ENCODE measurements at regions not wholly inside any gene's neighbourhood (a gene's known extent, or its start where the extent isn't known, plus 50 kb on each side); places are given as distances from the start of the nearest gene placed in this dataset.

DNA sequence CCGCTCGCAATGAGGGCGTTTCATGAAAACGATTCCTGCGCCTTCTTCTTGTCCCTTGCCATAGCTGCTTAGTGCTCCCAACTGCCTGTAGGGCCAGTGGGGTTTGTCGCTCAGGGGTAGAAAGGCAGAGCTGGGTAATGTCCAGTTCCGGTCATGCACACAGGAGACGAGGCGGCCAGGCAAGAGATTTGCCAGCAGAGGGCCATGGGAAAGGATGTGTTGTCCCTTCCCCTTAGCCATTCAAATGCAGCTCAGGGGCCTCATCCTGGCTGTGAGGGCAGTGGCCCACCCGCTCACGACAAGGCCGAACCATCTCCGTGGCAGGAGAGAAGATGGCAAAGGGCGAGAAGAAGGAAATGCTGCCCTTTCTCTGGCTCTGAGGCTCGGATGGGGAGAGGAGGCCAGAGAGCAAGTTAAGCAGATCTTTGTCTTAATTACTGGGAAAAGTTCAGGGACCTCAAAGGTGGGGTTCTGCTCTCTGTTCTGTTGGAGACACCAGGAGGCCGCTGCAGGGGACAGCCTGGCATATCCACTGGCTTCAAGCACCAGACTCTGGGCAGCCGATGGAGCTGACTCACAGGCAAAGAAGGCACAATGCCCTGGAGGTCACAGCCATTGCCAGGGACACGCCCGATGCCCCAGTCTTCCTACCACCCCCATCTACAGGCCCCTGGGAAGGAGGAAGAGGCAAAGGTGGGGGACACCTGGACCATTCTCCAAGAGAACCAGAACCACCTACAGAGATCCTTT is 534.8 kb upstream of the MGMT start:
- no peak for FAIRE-seq
- Histone ChIP-seq H3K4me3 (ENCODE audit: low read depth, low read length) (no peak overlapping the region), H3K27me3 (ENCODE audit: control insufficient read depth, insufficient read depth, low read length) (no peaks in the 10 kb centered on the region), H3K36me3 (ENCODE audit: control insufficient read depth, insufficient read depth, low read length) (no peaks in the 10 kb centered on the region)
- DNase-seq (ENCODE audit: low read depth) = no peak
- TF ChIP-seq, protein P1, sequence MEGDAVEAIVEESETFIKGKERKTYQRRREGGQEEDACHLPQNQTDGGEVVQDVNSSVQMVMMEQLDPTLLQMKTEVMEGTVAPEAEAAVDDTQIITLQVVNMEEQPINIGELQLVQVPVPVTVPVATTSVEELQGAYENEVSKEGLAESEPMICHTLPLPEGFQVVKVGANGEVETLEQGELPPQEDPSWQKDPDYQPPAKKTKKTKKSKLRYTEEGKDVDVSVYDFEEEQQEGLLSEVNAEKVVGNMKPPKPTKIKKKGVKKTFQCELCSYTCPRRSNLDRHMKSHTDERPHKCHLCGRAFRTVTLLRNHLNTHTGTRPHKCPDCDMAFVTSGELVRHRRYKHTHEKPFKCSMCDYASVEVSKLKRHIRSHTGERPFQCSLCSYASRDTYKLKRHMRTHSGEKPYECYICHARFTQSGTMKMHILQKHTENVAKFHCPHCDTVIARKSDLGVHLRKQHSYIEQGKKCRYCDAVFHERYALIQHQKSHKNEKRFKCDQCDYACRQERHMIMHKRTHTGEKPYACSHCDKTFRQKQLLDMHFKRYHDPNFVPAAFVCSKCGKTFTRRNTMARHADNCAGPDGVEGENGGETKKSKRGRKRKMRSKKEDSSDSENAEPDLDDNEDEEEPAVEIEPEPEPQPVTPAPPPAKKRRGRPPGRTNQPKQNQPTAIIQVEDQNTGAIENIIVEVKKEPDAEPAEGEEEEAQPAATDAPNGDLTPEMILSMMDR (IDR thresholded peaks at IDR 0.05; ENCODE audit: insufficient read depth, low read length, severe bottlenecking) = no peak

DNA sequence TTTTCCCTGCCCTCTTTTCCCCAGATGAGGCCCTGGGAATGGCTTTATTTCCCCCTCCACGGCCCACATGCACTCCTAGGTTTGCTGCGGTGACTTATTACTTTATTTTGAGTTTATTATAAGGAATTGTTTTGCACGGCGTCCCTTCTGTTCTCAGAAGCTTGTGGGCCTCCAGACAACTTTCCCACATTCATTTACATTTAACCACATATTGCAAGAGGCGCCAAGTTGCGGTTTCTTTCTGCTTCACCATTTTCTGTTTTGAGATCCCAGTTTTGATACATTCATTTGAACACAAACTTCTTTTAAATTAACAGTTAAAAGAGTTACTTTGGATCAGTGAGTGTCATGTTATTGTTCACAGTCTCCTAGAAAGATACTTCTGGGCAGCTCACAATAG is 532.5 kb upstream of the MGMT start:
- no peaks in the 10 kb centered on the region for H3K27me3 ChIP-seq (ENCODE audit: control insufficient read depth, insufficient read depth, low read length)
- FAIRE-seq (no peak), DNase-seq (ENCODE audit: low read depth) (no peak)
- no peaks in the 10 kb centered on the region for H3K36me3 ChIP-seq (ENCODE audit: control insufficient read depth, insufficient read depth, low read length)
- TF ChIP-seq, protein P1 (IDR thresholded peaks at IDR 0.05; ENCODE audit: insufficient read depth, low read length, severe bottlenecking) = no peak
- H3K4me3 ChIP-seq (ENCODE audit: low read depth, low read length) = no peak overlapping the region

DNA sequence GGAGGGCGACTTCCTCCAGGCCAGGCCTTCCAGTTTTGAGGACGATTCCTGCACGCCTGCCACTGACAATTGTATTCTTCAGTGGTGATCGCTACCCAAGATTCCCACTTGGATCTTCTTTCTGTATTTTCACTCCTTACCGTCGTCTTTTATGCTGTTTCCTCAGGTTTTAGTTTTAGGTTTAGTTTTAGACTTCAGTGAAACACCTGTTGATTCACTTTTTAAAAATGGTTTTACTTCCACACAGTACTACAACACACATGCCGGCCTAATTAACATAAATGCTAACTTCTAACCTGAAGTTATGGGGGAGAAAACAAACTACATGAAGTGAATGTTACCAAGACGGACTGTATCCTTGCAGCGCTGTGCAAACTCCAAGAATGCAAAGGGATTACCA is 530.6 kb upstream of the MGMT start:
- H3K36me3 ChIP-seq (ENCODE audit: control insufficient read depth, insufficient read depth, low read length) = no peaks in the 10 kb centered on the region
- no peak overlapping the region for H3K4me3 ChIP-seq (ENCODE audit: low read depth, low read length)
- DNase-seq (ENCODE audit: low read depth) (no peak), FAIRE-seq (no peak)
- no peaks in the 10 kb centered on the region for H3K27me3 ChIP-seq (ENCODE audit: control insufficient read depth, insufficient read depth, low read length)
- TF ChIP-seq, protein P1 (IDR thresholded peaks at IDR 0.05; ENCODE audit: insufficient read depth, low read length, severe bottlenecking) = no peak

DNA sequence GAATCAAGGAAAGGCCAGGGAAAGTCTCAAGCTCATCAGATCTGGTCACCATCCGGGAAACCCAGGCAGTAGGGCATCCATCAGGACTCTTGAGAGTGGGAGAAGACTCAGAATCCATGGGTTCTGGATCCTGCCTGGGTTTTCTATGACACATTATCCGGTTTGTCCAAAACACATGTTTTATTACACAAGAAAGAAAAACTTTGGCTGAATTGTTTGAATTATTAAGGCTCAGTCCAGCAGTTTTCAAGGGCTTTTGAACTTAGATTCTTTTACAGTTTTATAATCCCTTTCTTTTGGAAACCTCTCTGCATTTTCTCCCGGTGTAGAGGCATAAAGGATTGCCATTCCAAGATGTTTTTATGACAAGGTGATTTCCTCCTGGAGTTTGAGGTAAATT is 528.5 kb upstream of the MGMT start:
- TF ChIP-seq, protein P1 (IDR thresholded peaks at IDR 0.05; ENCODE audit: insufficient read depth, low read length, severe bottlenecking) = no peak
- Histone ChIP-seq H3K27me3 (ENCODE audit: control insufficient read depth, insufficient read depth, low read length) (no peaks in the 10 kb centered on the region), H3K36me3 (ENCODE audit: control insufficient read depth, insufficient read depth, low read length) (no peaks in the 10 kb centered on the region), H3K4me3 (ENCODE audit: low read depth, low read length) (no peak overlapping the region)
- DNase-seq (ENCODE audit: low read depth) (no peak), FAIRE-seq (no peak)

DNA sequence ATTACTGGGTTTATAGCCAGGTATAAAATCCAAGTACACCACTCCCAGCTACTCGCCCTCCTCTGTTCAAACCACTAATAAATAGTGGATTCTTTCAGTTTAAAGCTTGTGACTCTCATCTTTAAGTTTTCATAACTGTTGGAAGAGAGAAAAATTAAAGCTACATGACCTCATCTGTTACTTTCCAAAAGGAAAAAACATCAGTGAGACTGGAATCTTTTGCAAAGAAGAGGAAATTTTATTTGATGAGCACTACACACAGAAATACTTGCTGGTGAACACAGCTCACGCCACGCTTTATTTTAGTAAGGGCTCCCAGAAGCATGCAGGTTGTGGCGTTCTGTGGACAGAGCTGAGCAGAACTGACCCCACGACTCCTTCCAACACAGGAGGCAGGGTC is 527.0 kb upstream of the MGMT start:
- no peak for DNase-seq (ENCODE audit: low read depth)
- H3K4me3 ChIP-seq (ENCODE audit: low read depth, low read length) = no peak overlapping the region
- TF ChIP-seq, protein P1 (IDR thresholded peaks at IDR 0.05; ENCODE audit: insufficient read depth, low read length, severe bottlenecking) = no peak
- no peaks in the 10 kb centered on the region for H3K27me3 ChIP-seq (ENCODE audit: control insufficient read depth, insufficient read depth, low read length)
- no peak for FAIRE-seq
- no peaks in the 10 kb centered on the region for H3K36me3 ChIP-seq (ENCODE audit: control insufficient read depth, insufficient read depth, low read length)

DNA sequence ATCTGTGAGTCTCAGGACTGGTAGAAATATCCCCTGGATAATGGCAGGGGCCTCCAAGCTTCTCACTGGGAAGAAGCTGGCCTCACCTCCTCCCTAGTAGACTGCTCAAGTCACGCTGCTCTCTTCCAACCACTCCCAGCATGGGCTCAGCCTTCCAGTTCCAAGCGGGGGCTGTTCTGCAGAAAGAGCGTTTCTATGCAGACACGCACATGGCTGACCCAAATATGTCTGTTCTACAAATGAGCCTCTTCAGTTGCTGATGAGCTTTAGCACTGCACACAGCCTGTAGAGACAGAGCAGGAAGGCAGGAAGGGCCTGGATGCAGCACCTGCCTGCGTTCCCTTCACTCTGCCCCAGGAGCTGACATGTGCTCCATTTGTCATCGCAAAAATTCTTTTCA is 523.9 kb upstream of the MGMT start:
- no peaks in the 10 kb centered on the region for H3K27me3 ChIP-seq (ENCODE audit: control insufficient read depth, insufficient read depth, low read length)
- no peak for DNase-seq (ENCODE audit: low read depth)
- no peaks in the 10 kb centered on the region for H3K36me3 ChIP-seq (ENCODE audit: control insufficient read depth, insufficient read depth, low read length)
- FAIRE-seq = no peak
- TF ChIP-seq, protein P1 (IDR thresholded peaks at IDR 0.05; ENCODE audit: insufficient read depth, low read length, severe bottlenecking) = no peak
- H3K4me3 ChIP-seq (ENCODE audit: low read depth, low read length) = no peak overlapping the region

Data from bronchial epithelial cell (primary cell).